Fibroblast of skin of right quadriceps (primary cell): ENCODE measurements at regions not wholly inside any gene's neighbourhood (a gene's known extent, or its start where the extent isn't known, plus 50 kb on each side); places are given as distances from the start of the nearest gene placed in this dataset.

Experiments
- DNase-seq: peaks from one replicate; pipeline ENCODE4 v3.0.0-alpha.2; 2013

- DNase-seq, result no peak
Measured at GRCh38 chr6:88220493-88220892, 54.3 kb upstream of the CNR1 start.

- DNase-seq, result no peak
Measured at GRCh38 chr6:88216182-88216581, 50.0 kb upstream of the CNR1 start.
